ENCODE measurements at regions not wholly inside any gene's neighbourhood (a gene's known extent, or its start where the extent isn't known, plus 50 kb on each side); places are given as distances from the start of the nearest gene placed in this dataset.
A peak's percentile ranks its signal among the peaks of the same experiment; 100 is the strongest.
"Not testable (repeated sequence)": the region's sequence is repeated elsewhere in the genome, so short reads cannot be mapped to it uniquely, and the experiment has no call there.

DNA sequence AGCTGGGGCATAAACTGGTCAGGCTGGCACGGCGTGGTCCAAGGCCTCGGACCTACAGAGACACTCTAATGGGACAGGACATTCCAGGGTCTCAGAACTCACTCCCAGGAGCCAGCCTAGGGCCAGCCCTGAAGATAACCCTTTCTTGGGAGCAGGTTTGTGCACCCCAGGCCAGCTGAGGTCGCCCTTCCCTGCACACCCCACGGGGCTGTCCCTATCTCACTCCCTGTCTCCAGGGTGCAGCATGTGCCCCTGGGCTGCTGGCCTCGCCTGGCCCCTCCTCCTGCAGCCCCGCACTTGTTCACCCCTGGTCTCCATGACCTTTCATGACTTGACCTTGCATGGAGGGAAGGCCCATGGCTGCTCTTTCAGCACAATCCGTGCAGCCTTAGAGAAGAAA lies 1321.8 kb downstream of the BRD1 start:
- ATAC-seq, result no peak

- ATAC-seq, result no peak
These were observed 1323.0 kb downstream of the BRD1 start for GRCh38 chr22:48504519-48505140.

GRCh38 chr22:48503876-48504275 lies 1323.8 kb downstream of the BRD1 start:
- no peak for ATAC-seq

DNA sequence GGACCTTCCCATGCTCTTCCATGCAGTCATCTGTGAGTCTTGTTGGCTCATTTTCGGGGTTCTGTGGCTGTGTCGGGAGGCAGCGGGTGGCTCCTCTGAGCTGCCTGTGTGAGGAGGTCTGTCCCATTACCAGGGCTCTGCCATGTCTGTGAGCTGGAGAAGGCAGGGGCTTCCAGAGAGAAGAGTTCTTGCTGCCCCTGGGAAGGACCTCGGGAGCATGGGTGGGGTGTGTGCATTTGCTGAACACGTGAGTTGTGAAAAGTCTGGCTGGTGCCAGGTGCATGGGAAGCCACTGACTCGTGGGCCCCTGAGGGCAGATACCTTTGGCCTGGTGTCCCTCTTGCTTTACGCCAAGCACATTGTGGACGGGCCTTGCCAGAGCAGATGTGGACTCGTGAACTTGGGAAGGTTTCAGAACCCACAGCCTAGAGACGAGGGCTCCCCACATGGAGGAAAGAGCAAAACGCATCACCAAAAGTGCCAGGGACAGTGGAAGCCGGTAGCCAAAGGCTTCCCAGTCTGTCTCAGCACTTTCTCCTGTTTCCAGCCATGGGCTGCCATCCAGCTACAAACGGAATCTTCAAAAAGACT lies 1324.5 kb downstream of the BRD1 start:
- ATAC-seq, result no peak

DNA sequence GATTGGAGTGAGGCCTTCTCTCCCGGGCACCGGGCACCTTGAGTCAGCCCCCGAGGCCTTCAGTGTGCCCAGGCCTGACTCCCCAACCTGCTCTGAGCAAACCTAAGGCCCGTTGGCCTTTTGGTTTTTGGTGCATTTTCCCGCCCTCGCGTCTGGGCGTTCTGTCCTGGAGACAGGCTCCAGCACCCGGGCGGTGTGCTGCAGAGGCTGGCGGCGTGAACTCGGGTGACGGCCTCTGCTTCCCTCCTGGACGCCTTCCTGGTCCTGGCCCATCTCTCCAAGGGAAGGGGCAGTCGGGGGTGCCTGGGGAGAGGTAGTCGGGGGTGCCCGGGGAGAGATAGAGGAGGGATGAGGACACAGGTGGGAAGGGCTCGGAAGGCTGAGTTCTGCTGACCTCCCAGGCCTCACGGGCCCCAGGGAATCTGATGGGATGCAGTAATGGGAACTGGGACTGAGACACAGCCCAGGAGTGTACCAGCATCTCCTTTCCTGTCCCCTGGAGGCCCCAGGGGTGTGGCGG lies 1326.4 kb downstream of the BRD1 start:
- no peak for ATAC-seq

- no peak for ATAC-seq
These were observed 1327.0 kb downstream of the BRD1 start for GRCh38 chr22:48500471-48501230.

DNA sequence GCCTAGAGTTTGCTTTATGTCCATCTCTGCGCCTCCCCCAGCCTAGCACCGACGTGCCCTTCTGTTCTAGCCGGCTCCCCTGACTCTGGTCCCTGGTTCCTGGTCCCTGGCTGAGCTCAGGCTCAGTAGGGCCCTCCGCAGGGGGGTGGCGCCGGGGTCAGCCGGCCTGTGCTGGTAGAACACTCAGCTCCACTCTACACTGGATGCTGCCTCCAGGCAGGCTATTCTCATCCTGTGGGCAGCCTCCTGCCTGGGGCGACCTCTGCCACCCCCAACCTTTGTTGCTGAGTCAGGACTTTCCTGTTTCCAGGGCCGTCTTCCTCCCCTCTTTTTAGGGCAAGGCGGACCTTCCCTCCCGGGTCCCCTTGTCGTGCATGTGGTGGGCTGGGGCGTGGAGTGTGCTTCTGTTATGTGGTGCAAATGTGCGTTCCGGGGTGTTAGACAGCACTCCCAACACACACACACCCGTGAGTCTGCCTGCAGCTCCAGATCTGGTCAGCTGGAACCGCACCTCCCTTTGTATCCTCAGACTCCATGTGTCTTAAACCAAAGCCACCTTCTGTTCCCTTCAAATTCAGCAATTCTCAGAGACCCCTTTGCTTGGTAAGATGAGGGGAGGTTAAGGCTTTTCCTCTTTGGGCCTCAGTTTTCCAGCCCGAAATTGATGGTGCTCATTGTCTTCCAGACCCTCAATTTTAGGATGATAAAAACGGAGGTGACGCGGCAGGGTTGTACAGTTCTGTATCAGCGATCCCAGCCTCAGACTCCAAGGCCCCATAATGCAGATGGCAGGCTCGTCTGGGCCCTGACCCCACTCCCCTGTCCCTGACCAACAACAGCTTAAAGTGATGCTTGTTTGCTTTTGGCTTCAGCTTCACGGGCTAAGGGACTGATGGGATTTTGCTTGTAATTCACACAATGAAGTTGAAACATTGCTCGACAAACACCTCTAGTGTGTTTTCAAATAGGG lies 1327.9 kb downstream of the BRD1 start:
- ATAC-seq, result no peak

DNA sequence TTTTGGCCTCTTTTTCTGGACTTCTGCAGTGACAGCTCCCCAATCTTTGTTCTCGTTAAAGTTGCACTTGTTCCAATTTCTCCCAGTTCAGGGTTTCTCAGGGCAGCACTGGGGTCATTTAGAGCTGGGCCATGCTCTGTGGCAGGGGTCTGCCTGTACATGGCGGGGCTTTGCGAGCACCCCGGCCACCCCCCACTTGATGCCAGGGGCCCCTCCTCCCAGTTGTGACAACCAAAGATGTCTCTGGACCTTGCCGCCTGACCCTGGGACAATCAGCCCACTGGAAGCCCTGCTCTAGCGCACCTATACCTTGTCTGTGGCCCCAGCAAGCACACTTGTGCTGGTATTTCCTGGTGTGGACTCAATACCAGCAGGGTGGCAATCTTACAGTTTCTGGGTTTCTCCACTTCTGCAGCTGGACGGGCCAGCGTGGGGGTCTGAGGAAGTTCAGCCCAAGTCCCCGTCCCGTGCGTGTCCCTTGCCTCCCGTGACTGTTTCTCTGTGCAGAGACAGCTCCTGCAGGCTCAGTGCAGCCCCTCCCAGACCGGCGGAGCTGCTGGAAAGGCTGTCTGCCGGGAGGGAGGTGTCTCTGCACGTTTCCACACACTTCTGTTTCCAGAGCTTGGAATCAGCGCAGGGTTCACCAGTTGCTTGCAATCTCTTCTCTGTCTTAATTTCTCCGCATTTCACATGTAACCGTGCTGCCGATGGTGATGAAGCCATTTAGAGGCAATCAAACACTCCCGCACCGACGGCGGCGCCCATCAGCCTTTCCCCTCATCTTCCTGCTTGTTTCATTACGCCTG lies 1328.9 kb downstream of the BRD1 start:
- no peak for ATAC-seq

DNA sequence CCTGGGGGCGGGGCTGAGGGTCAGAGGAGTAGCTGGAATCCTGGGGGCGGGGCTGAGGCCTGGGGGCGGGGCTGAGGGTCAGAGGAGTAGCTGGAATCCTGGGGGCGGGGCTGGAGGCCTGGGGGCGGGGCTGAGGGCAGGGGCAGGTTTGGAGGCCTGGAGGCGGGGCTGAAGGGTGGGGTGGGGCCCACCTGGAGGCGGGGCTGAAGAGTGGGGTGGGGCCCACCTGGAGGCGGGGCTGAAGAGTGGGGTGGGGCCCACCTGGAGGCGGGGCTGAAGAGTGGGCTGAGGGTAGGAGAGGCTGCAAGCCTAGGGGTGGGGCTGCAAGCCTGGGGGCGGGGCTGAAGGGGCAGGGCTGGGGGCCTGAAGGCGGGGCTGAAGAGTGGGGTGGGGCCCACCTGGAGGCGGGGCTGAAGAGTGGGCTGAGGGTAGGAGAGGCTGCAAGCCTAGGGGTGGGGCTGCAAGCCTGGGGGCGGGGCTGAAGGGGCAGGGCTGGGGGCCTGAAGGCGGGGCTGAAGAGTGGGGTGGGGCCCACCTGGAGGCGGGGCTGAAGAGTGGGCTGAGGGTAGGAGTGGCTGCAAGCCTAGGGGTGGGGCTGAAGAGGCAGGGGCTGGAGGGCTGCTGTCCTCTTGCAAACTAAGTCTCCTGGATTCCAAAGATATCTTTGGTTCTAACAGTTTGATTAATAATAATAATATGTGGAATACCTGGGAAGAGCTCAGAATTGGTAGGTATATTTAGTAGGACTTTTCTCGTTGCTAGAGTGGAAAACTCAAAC lies 1329.7 kb downstream of the BRD1 start:
- not testable (repeated sequence) for ATAC-seq

DNA sequence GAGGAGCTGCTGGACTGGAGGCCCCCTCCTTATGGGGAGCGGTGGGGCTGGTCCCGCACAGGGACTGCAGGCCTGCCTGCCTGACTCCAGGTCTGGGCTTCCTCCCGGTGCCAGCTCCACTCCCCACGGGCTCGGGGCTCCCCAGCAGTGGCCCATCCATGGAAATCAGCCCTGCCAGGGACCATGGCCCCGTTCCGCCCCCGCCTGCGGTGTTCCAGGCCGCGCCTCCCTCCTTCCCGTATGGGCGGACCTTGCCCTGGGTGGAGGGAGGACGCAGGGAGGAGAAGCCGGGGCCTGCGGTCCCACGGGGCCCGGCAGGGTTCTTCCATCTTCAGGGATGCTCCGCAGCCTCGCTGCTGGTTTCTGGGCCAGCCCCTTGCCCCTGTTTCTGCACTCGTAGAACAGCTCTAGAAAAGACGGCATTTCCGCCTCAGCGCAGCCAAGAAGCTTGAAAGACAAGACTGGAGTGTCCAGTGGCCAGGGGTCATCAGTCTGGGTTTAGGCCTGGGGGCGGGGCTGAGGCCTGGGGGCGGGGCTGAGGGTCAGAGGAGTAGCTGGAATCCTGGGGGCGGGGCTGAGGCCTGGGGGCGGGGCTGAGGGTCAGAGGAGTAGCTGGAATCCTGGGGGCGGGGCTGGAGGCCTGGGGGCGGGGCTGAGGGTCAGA lies 1330.6 kb downstream of the BRD1 start:
- ATAC-seq, result no peak

- no peak for ATAC-seq
These were observed 1331.3 kb downstream of the BRD1 start for GRCh38 chr22:48496226-48496845.

DNA sequence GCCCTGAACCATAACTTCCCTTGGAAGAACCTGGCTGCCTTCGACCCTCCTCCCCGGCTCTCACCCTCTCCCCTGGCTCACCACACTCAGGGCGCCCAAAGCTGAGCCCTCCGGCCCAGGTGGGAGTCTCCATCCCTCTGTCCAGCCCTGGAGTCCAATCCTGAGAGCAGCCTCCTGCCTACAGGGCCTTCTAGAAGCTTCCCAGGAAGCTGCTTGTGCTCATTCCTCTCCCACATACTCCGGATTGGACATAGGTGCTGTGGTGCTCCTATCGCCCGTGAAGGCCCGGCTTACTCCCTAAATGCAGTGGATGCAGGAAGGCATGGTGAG lies 1332.0 kb downstream of the BRD1 start:
- ATAC-seq, result no peak

DNA sequence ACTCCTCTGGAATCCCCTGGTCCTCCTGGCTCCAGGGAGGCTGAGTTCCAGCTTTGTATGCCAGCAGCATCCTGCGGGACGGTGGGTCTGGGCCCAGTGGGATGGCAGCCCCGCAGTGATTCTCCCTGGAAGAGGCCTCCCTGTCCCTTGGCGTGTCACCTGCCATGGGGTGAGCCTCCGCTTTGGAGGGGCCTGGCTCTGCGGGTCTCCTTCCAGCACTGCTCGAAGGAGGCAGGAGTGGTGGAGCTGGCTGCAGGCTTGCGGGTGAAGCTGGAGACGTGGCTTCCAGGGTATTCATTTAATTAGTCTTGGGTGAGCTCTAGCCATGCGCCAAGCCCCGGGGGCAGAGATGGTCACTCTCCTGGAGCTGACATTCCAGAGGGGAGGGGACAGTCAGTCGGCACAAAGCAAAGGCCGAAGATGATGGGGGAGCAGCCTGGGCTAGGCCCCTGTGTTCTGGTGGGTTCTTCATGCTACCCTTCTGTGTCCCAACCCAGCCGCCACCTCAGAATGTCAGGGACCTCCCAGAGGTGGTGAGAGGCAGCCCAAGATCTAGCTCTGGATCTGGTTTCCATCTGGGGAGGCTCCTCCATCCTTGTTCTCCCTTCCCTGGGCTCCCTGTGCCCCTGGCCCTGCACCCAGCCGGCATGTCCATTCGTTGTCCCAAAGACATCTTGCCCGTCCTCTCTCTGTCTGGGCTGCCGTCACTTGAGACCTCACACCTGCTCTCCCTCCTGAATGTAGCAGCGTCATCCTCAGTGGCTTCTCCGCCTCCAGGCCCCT lies 1332.5 kb downstream of the BRD1 start:
- no peak for ATAC-seq

- ATAC-seq, result no peak
These were observed 1333.3 kb downstream of the BRD1 start for GRCh38 chr22:48494256-48494967.

DNA sequence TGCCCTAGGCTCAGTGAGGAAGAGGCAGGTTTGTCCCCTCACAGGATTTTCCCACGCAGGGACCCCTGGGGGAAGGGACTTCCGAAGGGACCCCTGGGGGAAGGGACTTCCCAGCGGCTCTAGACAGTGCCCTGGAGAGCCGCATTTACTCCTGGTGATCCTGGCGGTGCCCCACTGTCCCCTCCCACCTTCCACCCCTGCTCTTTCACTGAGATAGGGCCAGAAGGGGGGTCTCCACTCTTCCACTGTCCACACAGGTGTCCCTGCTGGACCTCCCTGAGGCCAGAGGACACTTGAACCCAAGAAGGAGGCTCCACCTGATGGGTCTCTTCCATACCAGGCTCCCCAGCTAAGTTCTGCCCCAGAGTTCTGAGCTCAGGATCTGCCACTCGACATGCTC lies 1333.9 kb downstream of the BRD1 start:
- no peak for ATAC-seq

- ATAC-seq, result peak in 1 of 2 donors; percentile 43
These were observed 1335.0 kb downstream of the BRD1 start for GRCh38 chr22:48492366-48493320.

DNA sequence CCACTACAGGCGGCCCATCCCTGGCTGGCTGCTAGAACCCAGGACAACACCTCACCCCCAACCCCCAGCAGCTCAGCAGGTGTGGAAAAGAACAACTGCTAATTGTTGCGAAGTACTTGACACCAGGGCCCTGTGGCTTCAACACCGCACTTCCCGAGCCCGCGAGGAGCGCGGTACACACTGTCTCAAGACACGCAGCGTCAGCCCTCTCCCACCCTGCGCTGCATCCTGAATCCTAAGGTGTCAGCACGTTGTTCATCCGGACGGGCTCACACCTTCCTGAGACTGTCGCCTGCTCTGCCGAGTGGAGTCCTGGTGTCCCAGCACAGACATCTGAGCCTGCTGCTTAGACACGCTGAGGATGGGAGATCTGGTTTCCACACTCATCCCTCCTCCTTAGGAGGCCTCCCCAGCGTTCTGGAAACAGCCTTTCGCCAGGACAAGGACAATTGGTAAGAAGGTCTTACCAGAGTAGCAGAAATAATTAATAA lies 1336.2 kb downstream of the BRD1 start:
- ATAC-seq, result no peak

Data from activated CD4-positive, CD25-positive, alpha-beta regulatory T cell treated with anti-CD3 and anti-CD28 coated beads, Interleukin-2, amount 50 U/mL, for 24 hours (primary cell).